M059J (cell line): ENCODE measurements at regions not wholly inside any gene's neighbourhood (a gene's known extent, or its start where the extent isn't known, plus 50 kb on each side); places are given as distances from the start of the nearest gene placed in this dataset.
A peak's percentile ranks its signal among the peaks of the same experiment; 100 is the strongest.

ENCODE experiments used
- DNase-seq: peaks from one replicate; pipeline ENCODE4 v3.0.0-alpha.2; 2012; ENCODE audit warnings: low read depth

DNA sequence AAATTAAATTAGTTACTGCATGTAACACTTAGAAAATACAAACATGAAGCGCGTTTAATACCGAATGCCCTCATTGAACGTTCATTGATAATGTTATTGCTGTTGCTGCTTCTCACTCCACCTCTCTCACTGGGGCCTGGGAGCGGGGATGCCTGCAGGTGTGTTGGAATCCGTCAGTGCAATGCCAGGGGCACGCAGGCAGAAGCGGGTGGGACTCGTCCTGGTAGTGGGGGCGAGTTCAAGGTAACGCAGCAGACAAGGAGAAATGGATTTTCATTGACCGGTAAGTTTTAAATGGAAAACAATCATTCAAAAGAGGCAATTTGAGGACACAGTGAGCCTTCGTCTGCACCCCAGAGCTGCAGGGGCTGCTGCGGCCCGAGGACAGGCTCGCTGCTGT, 71.2 kb upstream of the AFDN start:
- DNase-seq: no peak

DNA sequence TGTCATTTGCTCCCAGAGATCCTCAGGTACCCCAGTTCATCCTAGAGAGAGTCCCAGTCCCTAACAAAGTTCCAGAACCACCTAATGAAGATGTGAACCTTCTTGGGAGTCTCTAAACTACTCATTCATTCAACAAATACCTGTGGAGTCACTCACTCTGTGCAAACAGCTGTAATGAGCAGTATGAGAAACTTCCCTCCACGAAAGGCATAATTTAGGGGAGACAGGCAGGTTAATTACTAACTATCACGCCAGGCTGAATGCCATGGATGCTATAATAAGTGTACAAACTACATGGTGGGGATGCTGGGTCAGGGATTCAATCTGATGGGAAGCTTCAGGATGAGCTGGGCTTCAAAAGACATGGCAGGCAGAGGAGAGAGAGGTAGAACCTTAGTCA, 70.1 kb upstream of the AFDN start:
- no peak for DNase-seq

GRCh38 chr6:167757249-167757648, 69.5 kb upstream of the AFDN start:
- no peak for DNase-seq

DNA sequence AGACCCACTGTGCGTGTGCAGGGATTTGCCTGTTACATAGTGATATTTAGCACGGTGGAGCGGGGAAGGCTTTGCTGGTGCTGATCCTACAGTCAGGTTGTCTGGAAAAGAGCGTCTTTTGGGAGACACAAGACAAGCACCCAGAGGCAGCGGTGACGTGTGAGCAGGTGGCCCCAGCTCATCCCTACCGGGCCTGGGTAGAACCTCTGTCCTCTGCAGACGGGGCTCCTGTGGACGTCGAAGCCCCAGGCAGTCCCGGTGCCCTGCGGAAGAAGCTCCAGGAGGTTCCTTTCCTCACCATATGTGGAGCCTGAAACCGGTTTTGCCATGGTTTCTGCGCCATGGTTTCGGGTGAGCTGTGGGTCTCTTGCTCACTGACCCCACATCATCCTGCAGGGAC, 68.9 kb upstream of the AFDN start:
- DNase-seq: no peak

DNA sequence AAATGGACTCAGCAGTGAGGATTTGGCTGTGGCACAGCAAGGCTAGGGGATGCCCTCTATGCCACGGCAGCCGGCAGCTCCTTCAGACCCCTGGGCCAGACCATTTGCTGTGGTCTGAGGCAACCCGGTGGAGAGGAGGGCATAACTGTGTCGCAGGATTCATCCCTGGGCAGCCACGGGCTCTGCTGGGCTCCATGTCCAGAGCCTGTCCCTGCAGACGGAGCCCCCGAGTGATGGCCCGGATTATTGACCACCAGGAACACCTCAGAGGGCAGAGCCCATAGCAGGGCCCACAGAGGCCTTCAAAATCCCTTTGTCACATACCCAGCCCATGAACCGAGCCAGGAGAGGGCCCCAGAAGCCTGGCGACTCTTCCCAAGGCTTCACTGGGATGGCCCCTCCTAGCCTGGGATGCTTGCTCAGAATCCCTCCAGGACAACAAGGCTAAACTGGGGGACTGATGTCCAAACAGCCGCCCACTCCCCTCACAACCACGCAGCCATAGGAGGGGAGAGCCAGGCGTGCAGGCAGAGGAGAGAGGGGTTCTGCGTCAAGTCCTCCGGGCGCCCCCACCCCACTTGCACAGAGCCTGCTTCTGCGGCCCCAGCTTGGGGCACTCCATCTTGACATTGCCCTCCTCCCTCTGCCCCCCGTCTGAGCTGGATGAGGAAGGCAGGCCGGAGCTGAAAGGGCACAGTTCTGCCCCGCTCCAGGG, 68.2 kb upstream of the AFDN start:
- no peak for DNase-seq

GRCh38 chr6:167759206-167759605, 67.5 kb upstream of the AFDN start:
- DNase-seq: no peak

GRCh38 chr6:167759912-167760311, 66.8 kb upstream of the AFDN start:
- DNase-seq: no peak

DNA sequence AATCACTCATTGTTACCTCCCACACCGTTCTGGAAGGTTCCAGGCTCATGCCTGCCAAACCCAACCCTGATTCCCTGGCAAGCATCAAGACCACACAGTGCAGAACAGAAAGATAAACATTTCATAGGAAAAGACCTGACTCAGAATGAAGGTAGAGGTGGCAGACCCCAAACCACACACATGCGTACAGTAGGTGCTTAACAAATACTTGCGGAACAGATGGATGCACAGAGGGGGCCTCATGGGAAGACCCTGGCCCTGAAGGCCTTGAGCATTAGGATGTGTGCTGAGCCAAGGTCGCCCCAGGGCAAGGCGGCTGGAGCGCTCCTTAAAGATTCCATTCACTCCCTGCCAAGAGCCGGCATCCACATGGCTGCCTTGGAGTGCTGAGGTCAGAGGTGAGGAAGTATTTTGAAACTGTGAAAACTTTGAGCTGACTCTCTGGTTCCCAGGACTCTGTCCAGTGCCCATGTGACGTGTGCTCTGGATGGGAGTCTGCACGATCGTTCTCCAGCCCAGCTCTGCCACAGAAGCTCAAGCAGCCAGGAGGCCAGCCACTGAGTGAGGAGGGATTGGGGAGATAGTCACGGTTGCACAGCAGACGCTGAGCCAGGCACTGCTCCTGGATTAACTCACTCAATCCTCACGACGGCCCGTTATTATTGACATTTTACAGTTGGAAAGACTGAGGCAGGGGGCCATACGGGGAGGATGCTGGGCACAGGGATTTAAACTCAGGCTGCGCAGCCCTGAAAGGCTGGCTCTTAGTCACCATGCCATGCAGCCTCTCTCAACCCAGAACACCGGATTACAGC, 65.5 kb upstream of the AFDN start:
- DNase-seq: peak; percentile 49

- no peak for DNase-seq
Observed at GRCh38 chr6:167761794-167762258, 64.9 kb upstream of the AFDN start.

- DNase-seq: no peak
Observed at GRCh38 chr6:167762259-167762962, 64.3 kb upstream of the AFDN start.

DNA sequence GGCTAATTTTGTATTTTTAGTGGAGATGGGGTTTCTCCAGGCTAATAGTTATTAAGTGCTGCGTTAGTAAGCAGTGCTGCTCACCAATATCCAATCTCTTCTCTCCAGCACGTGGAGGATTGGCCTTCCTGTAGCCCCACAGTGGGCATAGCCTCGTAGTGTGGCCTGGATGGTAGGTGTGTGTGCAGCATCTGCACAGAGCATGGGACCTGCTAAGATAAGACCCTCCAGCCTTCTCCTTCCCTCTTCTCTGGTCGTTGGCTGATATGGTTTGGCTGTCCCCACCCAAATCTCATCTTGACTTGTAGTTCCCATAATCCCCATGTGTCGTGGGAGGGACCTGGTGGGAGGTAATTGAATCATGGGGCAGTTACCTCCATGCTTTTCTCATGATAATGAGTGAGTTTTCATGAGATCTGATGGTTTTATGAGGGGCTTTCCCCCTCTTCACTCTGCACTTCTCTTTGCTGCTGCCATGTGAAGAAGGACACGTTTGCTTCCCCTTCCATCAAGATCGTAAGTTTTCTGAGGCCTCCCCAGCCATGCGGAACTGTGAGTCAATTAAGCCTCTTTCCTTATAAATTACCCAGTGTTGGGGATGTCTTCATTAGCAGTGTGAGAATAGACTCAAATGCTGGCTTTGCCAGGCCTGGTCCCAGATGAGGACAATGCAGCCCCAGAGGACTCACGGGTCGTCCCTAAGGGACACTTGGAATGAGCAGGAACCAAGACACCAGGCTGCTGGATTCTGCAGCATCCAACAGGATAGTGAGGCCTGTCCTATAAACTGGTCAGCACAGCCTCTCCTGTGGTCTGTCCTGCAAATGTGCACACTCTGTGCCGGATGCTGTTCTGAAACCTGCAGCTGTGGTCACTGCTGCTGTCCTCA, 63.4 kb upstream of the AFDN start:
- no peak for DNase-seq

DNA sequence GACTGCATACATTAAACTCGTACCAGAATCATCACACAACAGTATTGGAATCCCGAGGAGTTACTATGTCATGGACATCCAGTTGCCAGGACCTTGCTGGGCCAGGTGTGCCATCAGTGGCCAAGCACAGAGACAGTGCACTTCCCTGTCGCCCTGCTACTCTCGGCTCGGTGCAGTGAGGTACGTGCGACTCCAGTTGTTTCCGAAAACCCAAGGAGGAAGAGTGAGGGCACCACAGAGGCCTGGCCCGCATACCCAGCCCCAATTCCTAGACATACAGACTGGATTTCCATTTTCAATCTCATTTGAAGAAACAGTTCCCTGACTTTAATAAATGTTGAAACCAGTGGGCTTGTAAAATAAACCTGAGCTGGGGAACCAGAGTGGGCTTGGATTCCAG, 62.5 kb upstream of the AFDN start:
- DNase-seq: no peak

- no peak for DNase-seq
Observed at GRCh38 chr6:167764713-167765479, 61.8 kb upstream of the AFDN start.

GRCh38 chr6:167766986-167767714, 59.6 kb upstream of the AFDN start:
- DNase-seq: no peak

- no peak for DNase-seq
Observed at GRCh38 chr6:167767715-167768107, 59.0 kb upstream of the AFDN start.

- DNase-seq: no peak
Observed at GRCh38 chr6:167768471-167769215, 58.1 kb upstream of the AFDN start.

DNA sequence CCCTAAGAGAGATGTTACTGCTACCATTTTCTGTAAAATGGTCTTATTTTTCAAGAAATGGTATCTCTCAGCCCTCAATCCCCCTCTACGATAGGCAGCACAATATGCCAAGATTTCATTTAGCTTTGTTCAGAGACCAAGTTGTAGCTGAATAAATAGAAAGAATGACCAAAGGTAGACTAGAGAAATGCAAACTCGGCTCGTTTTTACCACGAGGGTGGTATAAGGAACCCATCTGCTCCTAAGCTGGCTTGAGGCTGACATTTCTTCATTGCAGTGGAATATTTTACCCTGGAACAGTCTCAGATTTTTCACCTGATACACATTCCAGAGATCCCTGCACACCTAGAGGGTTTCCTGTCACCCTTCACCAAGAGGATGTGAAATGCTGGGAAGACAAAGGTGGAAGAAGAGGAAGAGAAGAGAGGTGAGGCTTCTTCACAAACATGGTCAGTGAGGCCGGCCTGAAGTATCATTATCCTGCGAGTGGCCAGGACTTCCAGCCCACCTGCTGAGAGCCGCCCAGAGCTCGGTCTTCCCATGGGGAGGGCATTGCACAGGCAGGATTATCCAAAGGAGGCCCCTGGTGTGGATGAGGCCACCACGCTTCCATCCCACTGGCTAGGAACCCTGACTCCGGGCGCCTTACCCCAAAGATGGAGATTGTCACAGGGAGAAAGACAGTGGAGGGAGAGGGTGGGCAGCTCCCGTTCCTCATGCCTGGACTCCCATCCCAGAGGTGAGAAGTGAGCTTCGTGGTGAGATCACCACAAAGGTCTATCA, 57.1 kb upstream of the AFDN start:
- no peak for DNase-seq

DNA sequence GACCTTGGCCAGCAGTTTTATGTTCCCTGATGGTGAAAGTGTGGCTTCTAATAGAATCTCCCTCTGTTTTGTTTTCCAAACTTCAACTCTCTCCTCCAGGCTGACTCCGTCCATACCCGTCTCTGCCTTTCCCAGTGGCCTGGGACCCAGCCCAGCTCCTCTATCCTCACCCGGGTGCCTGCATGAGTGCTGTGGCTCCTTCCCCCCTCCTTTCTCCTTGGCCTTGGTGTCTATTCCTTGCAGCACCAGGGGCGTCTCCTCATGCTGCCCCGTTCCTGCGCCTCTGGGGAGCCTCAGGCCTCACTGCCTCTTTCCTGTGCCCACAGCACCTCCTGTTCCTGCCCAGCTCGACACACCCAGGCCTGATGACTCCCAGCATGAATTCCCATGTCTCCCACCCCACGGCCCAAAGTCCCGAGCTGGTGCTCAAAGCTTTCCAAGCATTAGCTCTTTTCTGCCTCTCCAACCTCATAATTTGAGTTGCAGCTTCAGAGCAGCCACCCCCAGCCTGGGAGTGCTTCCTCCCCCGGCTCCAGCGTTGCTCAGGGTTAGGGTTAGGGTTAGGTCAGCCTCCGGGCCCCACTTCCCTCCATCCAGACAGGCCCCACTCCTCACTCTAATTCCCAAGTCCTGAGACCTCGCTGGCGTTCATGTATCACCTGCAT, 56.3 kb upstream of the AFDN start:
- DNase-seq: no peak
